ENCODE measurements at regions not wholly inside any gene's neighbourhood (a gene's known extent, or its start where the extent isn't known, plus 50 kb on each side); places are given as distances from the start of the nearest gene placed in this dataset.
"Not testable (repeated sequence)": the region's sequence is repeated elsewhere in the genome, so short reads cannot be mapped to it uniquely, and the experiment has no call there.

- DNase-seq (ENCODE audit: low read depth in 1 of 2, low spot score in 1 of 2), result no peak
- TF ChIP-seq GABPA (IDR thresholded peaks at IDR 0.05; ENCODE audit: low read depth) (no peak), POLR2AphosphoS5 (IDR thresholded peaks at IDR 0.05; ENCODE audit: low read depth) (no peak)
- TF ChIP-seq, protein P1, sequence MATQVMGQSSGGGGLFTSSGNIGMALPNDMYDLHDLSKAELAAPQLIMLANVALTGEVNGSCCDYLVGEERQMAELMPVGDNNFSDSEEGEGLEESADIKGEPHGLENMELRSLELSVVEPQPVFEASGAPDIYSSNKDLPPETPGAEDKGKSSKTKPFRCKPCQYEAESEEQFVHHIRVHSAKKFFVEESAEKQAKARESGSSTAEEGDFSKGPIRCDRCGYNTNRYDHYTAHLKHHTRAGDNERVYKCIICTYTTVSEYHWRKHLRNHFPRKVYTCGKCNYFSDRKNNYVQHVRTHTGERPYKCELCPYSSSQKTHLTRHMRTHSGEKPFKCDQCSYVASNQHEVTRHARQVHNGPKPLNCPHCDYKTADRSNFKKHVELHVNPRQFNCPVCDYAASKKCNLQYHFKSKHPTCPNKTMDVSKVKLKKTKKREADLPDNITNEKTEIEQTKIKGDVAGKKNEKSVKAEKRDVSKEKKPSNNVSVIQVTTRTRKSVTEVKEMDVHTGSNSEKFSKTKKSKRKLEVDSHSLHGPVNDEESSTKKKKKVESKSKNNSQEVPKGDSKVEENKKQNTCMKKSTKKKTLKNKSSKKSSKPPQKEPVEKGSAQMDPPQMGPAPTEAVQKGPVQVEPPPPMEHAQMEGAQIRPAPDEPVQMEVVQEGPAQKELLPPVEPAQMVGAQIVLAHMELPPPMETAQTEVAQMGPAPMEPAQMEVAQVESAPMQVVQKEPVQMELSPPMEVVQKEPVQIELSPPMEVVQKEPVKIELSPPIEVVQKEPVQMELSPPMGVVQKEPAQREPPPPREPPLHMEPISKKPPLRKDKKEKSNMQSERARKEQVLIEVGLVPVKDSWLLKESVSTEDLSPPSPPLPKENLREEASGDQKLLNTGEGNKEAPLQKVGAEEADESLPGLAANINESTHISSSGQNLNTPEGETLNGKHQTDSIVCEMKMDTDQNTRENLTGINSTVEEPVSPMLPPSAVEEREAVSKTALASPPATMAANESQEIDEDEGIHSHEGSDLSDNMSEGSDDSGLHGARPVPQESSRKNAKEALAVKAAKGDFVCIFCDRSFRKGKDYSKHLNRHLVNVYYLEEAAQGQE (IDR thresholded peaks at IDR 0.05; ENCODE audit: insufficient replicate concordance, low read depth), result no peak
- H3K27ac ChIP-seq (replicated peaks), result no peak overlapping the region
- H3K4me3 ChIP-seq (replicated peaks; ENCODE audit: insufficient read depth, low read length), result no peak overlapping the region
- H3K27me3 ChIP-seq (ENCODE audit: insufficient read depth, poor library complexity, severe bottlenecking), result no peaks in the 10 kb centered on the region
Measured at GRCh38 chr4:170198747-170199146, 109.0 kb upstream of the AADAT start.

- peak; percentile 62 to 69 for DNase-seq (ENCODE audit: low read depth in 1 of 2, low spot score in 1 of 2)
- H3K27me3 ChIP-seq (ENCODE audit: insufficient read depth, poor library complexity, severe bottlenecking); H3K4me3 ChIP-seq (replicated peaks; ENCODE audit: insufficient read depth, low read length): not testable (repeated sequence)
- H3K27ac ChIP-seq (replicated peaks), result peak overlapping the region; percentile 29; the same call in 1 of the 2 replicates
- peak; percentile 10; the same call in 1 of the 2 replicates for TF ChIP-seq SPI1 (IDR thresholded peaks at IDR 0.05; ENCODE audit: borderline replicate concordance, low read depth)
Measured at GRCh38 chr4:170194794-170195193, 105.0 kb upstream of the AADAT start.

DNA sequence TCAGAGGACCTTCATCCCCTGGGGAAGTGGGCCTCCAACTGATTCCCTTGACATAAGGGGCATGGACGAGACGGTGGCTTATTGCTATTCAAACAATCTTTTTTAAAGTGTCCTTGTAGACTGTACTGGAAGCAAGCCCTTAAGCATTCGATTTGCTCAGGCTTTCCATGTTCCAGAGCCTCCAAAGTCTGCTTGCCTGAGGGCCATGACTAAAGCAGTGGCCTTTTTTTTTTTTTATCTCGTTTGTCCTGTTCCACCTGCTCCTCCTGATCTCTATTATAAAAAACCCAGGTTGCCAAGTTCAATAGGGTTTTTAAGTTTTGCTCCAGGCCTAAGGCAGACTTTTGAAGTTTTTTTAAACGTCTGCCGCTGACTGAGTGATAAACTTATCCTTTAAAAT is 103.7 kb upstream of the AADAT start:
- no peak overlapping the region for H3K4me3 ChIP-seq (replicated peaks; ENCODE audit: insufficient read depth, low read length)
- TF ChIP-seq CTCF (IDR thresholded peaks at IDR 0.05; ENCODE audit: insufficient read depth, low read length), result no peak
- TF ChIP-seq POLR2AphosphoS5 (IDR thresholded peaks at IDR 0.05; ENCODE audit: low read depth), result no peak
- TF ChIP-seq GABPA (IDR thresholded peaks at IDR 0.05; ENCODE audit: low read depth), result no peak
- TF ChIP-seq, protein P1 (IDR thresholded peaks at IDR 0.05; ENCODE audit: insufficient replicate concordance, low read depth), result no peak
- no peak for TF ChIP-seq SPI1 (IDR thresholded peaks at IDR 0.05; ENCODE audit: borderline replicate concordance, low read depth)
- DNase-seq (ENCODE audit: low read depth in 1 of 2, low spot score in 1 of 2), result no peak
- no peak overlapping the region for H3K27ac ChIP-seq (replicated peaks)
- no peaks in the 10 kb centered on the region for H3K27me3 ChIP-seq (ENCODE audit: insufficient read depth, poor library complexity, severe bottlenecking)

GRCh38 chr4:170190265-170190664 is 100.5 kb upstream of the AADAT start:
- DNase-seq (ENCODE audit: low read depth in 1 of 2, low spot score in 1 of 2), result no peak
- no peak overlapping the region for H3K4me3 ChIP-seq (replicated peaks; ENCODE audit: insufficient read depth, low read length)
- no peak for TF ChIP-seq CTCF (IDR thresholded peaks at IDR 0.05; ENCODE audit: insufficient read depth, low read length)
- no peak for TF ChIP-seq SPI1 (IDR thresholded peaks at IDR 0.05; ENCODE audit: borderline replicate concordance, low read depth)
- TF ChIP-seq, protein P1 (IDR thresholded peaks at IDR 0.05; ENCODE audit: insufficient replicate concordance, low read depth), result no peak
- no peak for TF ChIP-seq POLR2AphosphoS5 (IDR thresholded peaks at IDR 0.05; ENCODE audit: low read depth)
- no peak for TF ChIP-seq GABPA (IDR thresholded peaks at IDR 0.05; ENCODE audit: low read depth)
- no peaks in the 10 kb centered on the region for H3K27me3 ChIP-seq (ENCODE audit: insufficient read depth, poor library complexity, severe bottlenecking)
- H3K27ac ChIP-seq (replicated peaks), result no peak overlapping the region

Data from HL-60 (cell line).